ENCODE measurements at regions not wholly inside any gene's neighbourhood (a gene's known extent, or its start where the extent isn't known, plus 50 kb on each side); places are given as distances from the start of the nearest gene placed in this dataset.

- TF ChIP-seq CTCF (conservative IDR thresholded peaks at IDR 0.05; ENCODE audit: low read depth, low read length) (no peak), EZH2 (IDR thresholded peaks at IDR 0.05; ENCODE audit: borderline replicate concordance, low read depth, low read length, poor library complexity, severe bottlenecking) (no peak)
Observed at GRCh38 chr2:200086911-200087310, 131.5 kb downstream of the MAIP1 start.

Data from A673 (cell line).